K562 (cell line): ENCODE measurements at regions not wholly inside any gene's neighbourhood (a gene's known extent, or its start where the extent isn't known, plus 50 kb on each side); places are given as distances from the start of the nearest gene placed in this dataset.

Experiments used
- BRCA1 ChIP-seq, 2 experiments: fragments of 450-650 bp in 1 of 2; sonication (generic) in 1 of 2; formaldehyde crosslinking in 1 of 2; IDR thresholded peaks; 2 replicates each; pipeline versions ENCODE4 v1.5.0 to v1.6.1; 2017 to 2020; ENCODE audit warnings: mild to moderate bottlenecking in 1 of 2, missing genetic modification reagents in 1 of 2
- CBX1 ChIP-seq: sonication (generic); IDR thresholded peaks from 2 replicates; pipeline ENCODE4 v1.6.1; 2016; ENCODE audit warnings: antibody characterized with exemption, low read depth, mild to moderate bottlenecking
- COPS2 ChIP-seq: fragments of 450-650 bp; conservative IDR thresholded peaks from 2 replicates; pipeline ENCODE4 v1.6.1; 2016; ENCODE audit warnings: mild to moderate bottlenecking, moderate library complexity
- EP300 ChIP-seq: IDR thresholded peaks from 2 replicates; pipeline ENCODE4 v1.6.1; 2012; ENCODE audit warnings: low read length, improper control_type of control experiment
- HNRNPLL ChIP-seq: fragments of 200-400 bp; formaldehyde crosslinking; IDR thresholded peaks from 2 replicates; pipeline ENCODE4 v1.6.1; 2017; ENCODE audit warnings: low read length, low read depth, mild to moderate bottlenecking; ENCODE audit not compliant: poor library complexity, severe bottlenecking
- ILF3 ChIP-seq: fragments of 450-650 bp; IDR thresholded peaks from 2 replicates; pipeline ENCODE4 v1.6.1; 2018; ENCODE audit warnings: antibody characterized with exemption, mild to moderate bottlenecking, moderate library complexity, borderline replicate concordance
- KDM5B ChIP-seq: fragments of 200-600 bp; sonication (generic); IDR thresholded peaks from 2 replicates; pipeline ENCODE4 v1.6.1; 2012; ENCODE audit warnings: low read depth, mild to moderate bottlenecking, moderate library complexity, low read length, control low read depth, inconsistent platforms; ENCODE audit not compliant: insufficient replicate concordance
- LCOR ChIP-seq: sonication (generic); formaldehyde crosslinking; IDR thresholded peaks from 2 replicates; pipeline ENCODE4 v1.8.0; 2022; ENCODE audit warnings: mild to moderate bottlenecking, missing genetic modification reagents
- PHB ChIP-seq: fragments of 250-450 bp; sonication (Bioruptor Pico); IDR thresholded peaks from 2 replicates; pipeline ENCODE4 v1.5.0; 2021
- PRMT5 ChIP-seq: sonication (generic); formaldehyde crosslinking; IDR thresholded peaks from 2 replicates; pipeline ENCODE4 v1.5.0; 2020; ENCODE audit warnings: missing genetic modification reagents
- SREBF2 ChIP-seq: sonication (generic); formaldehyde crosslinking; IDR thresholded peaks from 2 replicates; pipeline ENCODE4 v1.4.0; 2020; ENCODE audit warnings: mild to moderate bottlenecking, missing genetic modification reagents
- ZC3H8 ChIP-seq: fragments of 450-650 bp; IDR thresholded peaks from 2 replicates; pipeline ENCODE4 v1.6.1; 2017
- ZFX ChIP-seq: sonication (generic); formaldehyde crosslinking; IDR thresholded peaks from 2 replicates; pipeline ENCODE4 v1.8.0; 2022; ENCODE audit warnings: mild to moderate bottlenecking, missing genetic modification reagents, moderate library complexity
- ZNF253 ChIP-seq: fragments of 250-450 bp; sonication (Bioruptor Pico); conservative IDR thresholded peaks from 2 replicates; pipeline ENCODE4 v1.6.1; 2021; ENCODE audit warnings: mild to moderate bottlenecking
- TF ChIP-seq, protein P1 (sequence below): fragments of 250-450 bp; sonication (Bioruptor Pico); IDR thresholded peaks from 2 replicates; pipeline ENCODE4 v1.5.1; 2021; ENCODE audit warnings: mild to moderate bottlenecking
- TF ChIP-seq, protein P2 (sequence below): sonication (generic); formaldehyde crosslinking; IDR thresholded peaks from 2 replicates; pipeline ENCODE4 v1.8.0; 2023; ENCODE audit warnings: mild to moderate bottlenecking, missing genetic modification reagents
- TF ChIP-seq, protein P3 (sequence below), 2 experiments: fragments of 150-350 bp in 1 of 2; IDR thresholded peaks; 2 replicates each; pipeline ENCODE4 v1.6.1; 2012 to 2016; ENCODE audit warnings: low read depth in 2 of 2, low read length in 2 of 2, mild to moderate bottlenecking in 1 of 2, moderate library complexity in 1 of 2
- TF ChIP-seq, protein P4 (sequence below): fragments of 450-650 bp; formaldehyde crosslinking; IDR thresholded peaks from 2 replicates; pipeline ENCODE4 v1.4.0; 2022; ENCODE audit warnings: missing genetic modification characterization
- TF ChIP-seq, protein P5 (sequence below): fragments of 250-450 bp; sonication (Bioruptor Pico); IDR thresholded peaks from 2 replicates; pipeline ENCODE4 v1.5.0; 2020; ENCODE audit warnings: mild to moderate bottlenecking

DNA sequence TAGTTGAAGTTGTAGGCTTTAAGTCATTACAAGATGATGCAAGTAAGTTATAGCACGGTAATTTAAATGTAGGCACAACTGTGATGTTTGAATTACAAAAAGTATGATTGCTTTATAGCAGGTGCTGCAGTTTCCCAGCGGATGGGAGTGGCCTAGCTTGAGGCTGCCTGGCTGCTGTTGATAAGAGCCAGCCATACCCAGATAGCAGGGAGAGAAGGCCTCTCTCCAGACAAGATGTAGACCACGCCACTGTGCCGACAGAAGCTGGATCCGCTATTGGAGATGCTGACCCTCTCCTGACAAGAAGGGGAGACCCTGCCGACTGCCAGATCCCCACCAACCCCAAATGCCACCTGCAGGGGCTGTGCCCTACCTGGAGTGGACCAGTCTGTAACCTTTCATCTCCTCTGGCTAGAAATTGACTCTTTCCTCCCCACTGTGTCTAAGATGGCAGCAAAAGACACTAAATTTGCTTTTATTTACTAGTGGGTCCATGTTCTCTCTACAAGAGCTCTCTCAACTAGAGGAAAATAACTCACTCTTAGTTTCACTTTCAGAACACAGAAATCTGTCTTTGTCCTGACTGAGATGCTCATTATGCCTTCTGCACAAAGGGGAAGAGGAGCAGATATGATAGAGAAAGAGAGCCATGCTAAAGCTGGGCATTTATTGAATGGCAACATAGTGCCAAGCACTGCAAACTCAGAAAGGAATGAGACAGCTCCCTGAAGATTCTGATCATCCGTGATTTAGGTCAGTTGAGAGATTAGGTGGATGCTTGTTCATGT, 127.9 kb downstream of the URB2 start (continued):
- TF ChIP-seq PRMT5 = no peak
- TF ChIP-seq, protein P1, sequence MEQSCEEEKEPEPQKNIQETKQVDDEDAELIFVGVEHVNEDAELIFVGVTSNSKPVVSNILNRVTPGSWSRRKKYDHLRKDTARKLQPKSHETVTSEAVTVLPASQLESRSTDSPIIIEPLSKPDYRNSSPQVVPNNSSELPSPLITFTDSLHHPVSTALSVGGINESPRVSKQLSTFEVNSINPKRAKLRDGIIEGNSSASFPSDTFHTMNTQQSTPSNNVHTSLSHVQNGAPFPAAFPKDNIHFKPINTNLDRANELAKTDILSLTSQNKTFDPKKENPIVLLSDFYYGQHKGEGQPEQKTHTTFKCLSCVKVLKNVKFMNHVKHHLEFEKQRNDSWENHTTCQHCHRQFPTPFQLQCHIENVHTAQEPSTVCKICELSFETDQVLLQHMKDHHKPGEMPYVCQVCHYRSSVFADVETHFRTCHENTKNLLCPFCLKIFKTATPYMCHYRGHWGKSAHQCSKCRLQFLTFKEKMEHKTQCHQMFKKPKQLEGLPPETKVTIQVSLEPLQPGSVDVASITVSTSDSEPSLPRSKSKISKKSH = no peak
- TF ChIP-seq, protein P2, sequence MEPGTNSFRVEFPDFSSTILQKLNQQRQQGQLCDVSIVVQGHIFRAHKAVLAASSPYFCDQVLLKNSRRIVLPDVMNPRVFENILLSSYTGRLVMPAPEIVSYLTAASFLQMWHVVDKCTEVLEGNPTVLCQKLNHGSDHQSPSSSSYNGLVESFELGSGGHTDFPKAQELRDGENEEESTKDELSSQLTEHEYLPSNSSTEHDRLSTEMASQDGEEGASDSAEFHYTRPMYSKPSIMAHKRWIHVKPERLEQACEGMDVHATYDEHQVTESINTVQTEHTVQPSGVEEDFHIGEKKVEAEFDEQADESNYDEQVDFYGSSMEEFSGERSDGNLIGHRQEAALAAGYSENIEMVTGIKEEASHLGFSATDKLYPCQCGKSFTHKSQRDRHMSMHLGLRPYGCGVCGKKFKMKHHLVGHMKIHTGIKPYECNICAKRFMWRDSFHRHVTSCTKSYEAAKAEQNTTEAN (CRISPR knock-in tag) = no peak
- TF ChIP-seq ZNF253 = no peak
- no peak for TF ChIP-seq COPS2
- TF ChIP-seq, protein P3, sequence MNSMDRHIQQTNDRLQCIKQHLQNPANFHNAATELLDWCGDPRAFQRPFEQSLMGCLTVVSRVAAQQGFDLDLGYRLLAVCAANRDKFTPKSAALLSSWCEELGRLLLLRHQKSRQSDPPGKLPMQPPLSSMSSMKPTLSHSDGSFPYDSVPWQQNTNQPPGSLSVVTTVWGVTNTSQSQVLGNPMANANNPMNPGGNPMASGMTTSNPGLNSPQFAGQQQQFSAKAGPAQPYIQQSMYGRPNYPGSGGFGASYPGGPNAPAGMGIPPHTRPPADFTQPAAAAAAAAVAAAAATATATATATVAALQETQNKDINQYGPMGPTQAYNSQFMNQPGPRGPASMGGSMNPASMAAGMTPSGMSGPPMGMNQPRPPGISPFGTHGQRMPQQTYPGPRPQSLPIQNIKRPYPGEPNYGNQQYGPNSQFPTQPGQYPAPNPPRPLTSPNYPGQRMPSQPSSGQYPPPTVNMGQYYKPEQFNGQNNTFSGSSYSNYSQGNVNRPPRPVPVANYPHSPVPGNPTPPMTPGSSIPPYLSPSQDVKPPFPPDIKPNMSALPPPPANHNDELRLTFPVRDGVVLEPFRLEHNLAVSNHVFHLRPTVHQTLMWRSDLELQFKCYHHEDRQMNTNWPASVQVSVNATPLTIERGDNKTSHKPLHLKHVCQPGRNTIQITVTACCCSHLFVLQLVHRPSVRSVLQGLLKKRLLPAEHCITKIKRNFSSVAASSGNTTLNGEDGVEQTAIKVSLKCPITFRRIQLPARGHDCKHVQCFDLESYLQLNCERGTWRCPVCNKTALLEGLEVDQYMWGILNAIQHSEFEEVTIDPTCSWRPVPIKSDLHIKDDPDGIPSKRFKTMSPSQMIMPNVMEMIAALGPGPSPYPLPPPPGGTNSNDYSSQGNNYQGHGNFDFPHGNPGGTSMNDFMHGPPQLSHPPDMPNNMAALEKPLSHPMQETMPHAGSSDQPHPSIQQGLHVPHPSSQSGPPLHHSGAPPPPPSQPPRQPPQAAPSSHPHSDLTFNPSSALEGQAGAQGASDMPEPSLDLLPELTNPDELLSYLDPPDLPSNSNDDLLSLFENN (IDR thresholded peaks at IDR 0.05; ENCODE audit: low read depth in 2 of 2, low read length in 2 of 2) = peak in 1 of 2 experiments; percentile 93; a peak in 2 of 4 replicates
- no peak for TF ChIP-seq KDM5B
- TF ChIP-seq, protein P4, sequence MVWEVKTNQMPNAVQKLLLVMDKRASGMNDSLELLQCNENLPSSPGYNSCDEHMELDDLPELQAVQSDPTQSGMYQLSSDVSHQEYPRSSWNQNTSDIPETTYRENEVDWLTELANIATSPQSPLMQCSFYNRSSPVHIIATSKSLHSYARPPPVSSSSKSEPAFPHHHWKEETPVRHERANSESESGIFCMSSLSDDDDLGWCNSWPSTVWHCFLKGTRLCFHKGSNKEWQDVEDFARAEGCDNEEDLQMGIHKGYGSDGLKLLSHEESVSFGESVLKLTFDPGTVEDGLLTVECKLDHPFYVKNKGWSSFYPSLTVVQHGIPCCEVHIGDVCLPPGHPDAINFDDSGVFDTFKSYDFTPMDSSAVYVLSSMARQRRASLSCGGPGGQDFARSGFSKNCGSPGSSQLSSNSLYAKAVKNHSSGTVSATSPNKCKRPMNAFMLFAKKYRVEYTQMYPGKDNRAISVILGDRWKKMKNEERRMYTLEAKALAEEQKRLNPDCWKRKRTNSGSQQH = no peak
- TF ChIP-seq BRCA1 (IDR thresholded peaks at IDR 0.05) = no peak
- no peak for TF ChIP-seq BRCA1 (CRISPR knock-in tag; IDR thresholded peaks at IDR 0.05)
- no peak for TF ChIP-seq SREBF2 (CRISPR knock-in tag)
- no peak for TF ChIP-seq CBX1
- no peak for TF ChIP-seq PHB (CRISPR knock-in tag)
- TF ChIP-seq HNRNPLL = no peak
- peak; percentile 93 for TF ChIP-seq EP300
- TF ChIP-seq LCOR (CRISPR knock-in tag) = peak; percentile 33; the same call in 1 of the 2 replicates
- peak; percentile 21; the same call in 1 of the 2 replicates for TF ChIP-seq ZFX (CRISPR knock-in tag)
- TF ChIP-seq, protein P5, sequence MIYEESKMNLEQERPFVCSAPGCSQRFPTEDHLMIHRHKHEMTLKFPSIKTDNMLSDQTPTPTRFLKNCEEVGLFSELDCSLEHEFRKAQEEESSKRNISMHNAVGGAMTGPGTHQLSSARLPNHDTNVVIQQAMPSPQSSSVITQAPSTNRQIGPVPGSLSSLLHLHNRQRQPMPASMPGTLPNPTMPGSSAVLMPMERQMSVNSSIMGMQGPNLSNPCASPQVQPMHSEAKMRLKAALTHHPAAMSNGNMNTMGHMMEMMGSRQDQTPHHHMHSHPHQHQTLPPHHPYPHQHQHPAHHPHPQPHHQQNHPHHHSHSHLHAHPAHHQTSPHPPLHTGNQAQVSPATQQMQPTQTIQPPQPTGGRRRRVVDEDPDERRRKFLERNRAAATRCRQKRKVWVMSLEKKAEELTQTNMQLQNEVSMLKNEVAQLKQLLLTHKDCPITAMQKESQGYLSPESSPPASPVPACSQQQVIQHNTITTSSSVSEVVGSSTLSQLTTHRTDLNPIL = no peak
- no peak for TF ChIP-seq ILF3
- TF ChIP-seq ZC3H8 = no peak
